ENCODE measurements at regions not wholly inside any gene's neighbourhood (a gene's known extent, or its start where the extent isn't known, plus 50 kb on each side); places are given as distances from the start of the nearest gene placed in this dataset.

DNA sequence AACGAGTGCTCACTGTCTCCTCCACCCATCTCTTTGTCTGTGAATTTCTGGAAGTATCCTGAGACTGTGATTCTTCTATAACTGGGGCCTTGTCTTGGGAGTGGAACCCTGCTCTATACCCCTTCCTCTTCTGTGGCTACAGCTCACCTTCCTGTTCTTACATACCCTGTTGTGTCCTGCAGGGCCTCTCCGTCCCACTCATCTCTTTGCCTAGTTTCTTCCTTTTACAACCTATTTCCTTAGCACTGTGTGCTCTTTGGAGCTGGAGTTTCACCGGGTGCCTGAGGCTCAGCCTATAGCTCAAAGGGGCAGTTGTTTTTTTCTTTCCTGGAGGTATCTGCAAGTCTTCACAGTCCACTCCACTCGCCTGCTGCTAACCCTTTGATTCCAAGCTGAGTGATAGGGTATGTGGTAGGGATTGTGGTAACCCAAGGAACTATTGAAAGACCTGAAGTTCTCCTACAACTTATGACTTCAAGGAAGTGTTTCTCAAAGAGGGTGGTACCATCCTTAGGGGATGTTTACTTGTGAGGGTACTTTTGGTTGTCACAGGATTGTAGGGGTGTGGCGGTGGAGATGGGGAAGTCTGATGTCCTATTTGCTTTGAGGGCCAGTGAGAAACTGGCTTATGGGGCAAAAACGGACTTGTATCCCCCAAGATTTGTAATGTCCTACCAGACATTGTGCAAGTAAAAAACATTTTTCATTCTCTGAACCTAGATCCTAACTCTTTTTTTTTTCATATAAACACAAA, 66.6 kb upstream of the ARL8B start (continued):
- TF ChIP-seq, protein P1, sequence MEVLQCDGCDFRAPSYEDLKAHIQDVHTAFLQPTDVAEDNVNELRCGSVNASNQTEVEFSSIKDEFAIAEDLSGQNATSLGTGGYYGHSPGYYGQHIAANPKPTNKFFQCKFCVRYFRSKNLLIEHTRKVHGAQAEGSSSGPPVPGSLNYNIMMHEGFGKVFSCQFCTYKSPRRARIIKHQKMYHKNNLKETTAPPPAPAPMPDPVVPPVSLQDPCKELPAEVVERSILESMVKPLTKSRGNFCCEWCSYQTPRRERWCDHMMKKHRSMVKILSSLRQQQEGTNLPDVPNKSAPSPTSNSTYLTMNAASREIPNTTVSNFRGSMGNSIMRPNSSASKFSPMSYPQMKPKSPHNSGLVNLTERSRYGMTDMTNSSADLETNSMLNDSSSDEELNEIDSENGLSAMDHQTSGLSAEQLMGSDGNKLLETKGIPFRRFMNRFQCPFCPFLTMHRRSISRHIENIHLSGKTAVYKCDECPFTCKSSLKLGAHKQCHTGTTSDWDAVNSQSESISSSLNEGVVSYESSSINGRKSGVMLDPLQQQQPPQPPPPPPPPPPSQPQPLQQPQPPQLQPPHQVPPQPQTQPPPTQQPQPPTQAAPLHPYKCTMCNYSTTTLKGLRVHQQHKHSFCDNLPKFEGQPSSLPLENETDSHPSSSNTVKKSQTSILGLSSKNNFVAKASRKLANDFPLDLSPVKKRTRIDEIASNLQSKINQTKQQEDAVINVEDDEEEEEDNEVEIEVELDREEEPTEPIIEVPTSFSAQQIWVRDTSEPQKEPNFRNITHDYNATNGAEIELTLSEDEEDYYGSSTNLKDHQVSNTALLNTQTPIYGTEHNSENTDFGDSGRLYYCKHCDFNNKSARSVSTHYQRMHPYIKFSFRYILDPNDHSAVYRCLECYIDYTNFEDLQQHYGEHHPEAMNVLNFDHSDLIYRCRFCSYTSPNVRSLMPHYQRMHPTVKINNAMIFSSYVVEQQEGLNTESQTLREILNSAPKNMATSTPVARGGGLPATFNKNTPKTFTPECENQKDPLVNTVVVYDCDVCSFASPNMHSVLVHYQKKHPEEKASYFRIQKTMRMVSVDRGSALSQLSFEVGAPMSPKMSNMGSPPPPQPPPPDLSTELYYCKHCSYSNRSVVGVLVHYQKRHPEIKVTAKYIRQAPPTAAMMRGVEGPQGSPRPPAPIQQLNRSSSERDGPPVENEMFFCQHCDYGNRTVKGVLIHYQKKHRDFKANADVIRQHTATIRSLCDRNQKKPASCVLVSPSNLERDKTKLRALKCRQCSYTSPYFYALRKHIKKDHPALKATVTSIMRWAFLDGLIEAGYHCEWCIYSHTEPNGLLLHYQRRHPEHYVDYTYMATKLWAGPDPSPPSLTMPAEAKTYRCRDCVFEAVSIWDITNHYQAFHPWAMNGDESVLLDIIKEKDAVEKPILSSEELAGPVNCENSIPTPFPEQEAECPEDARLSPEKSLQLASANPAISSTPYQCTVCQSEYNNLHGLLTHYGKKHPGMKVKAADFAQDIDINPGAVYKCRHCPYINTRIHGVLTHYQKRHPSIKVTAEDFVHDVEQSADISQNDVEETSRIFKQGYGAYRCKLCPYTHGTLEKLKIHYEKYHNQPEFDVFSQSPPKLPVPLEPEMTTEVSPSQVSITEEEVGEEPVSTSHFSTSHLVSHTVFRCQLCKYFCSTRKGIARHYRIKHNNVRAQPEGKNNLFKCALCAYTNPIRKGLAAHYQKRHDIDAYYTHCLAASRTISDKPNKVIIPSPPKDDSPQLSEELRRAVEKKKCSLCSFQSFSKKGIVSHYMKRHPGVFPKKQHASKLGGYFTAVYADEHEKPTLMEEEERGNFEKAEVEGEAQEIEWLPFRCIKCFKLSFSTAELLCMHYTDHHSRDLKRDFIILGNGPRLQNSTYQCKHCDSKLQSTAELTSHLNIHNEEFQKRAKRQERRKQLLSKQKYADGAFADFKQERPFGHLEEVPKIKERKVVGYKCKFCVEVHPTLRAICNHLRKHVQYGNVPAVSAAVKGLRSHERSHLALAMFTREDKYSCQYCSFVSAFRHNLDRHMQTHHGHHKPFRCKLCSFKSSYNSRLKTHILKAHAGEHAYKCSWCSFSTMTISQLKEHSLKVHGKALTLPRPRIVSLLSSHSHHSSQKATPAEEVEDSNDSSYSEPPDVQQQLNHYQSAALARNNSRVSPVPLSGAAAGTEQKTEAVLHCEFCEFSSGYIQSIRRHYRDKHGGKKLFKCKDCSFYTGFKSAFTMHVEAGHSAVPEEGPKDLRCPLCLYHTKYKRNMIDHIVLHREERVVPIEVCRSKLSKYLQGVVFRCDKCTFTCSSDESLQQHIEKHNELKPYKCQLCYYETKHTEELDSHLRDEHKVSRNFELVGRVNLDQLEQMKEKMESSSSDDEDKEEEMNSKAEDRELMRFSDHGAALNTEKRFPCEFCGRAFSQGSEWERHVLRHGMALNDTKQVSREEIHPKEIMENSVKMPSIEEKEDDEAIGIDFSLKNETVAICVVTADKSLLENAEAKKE (CRISPR knock-in tag; IDR thresholded peaks at IDR 0.05): no peak

DNA sequence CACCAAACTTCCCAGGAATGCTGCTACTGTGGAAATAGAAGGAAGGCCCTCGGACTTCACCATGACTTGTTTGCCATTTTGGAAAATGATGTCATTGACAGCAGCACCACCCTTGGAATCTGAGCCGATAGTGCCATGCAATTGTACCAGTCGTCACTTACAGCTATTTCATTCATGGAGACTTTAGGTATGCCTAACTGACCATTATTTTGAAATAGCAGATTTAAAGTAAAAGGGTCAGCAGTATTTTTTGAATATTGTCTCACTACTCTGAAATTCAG, 66.0 kb upstream of the ARL8B start:
- DNase-seq (ENCODE audit: low spot score) (no peak), ATAC-seq (no peak)
- Histone ChIP-seq H3K27me3 (ENCODE audit: insufficient read depth) (no peaks in the 10 kb centered on the region), H3K36me3 (ENCODE audit: insufficient read depth) (no peaks in the 10 kb centered on the region), H2AFZ (no peak overlapping the region), H4K20me1 (replicated peaks; ENCODE audit: insufficient read depth) (no peaks in the 10 kb centered on the region), H3K79me2 (replicated peaks; ENCODE audit: insufficient read depth) (no peaks in the 10 kb centered on the region), H3F3A (replicated peaks; ENCODE audit: low read depth) (no peaks in the 10 kb centered on the region), H3K4me1 (ENCODE audit: insufficient read depth) (no peaks in the 10 kb centered on the region), H3K27ac (ENCODE audit: low read depth) (no peak overlapping the region), H3K9me2 (ENCODE audit: insufficient read depth) (no peaks in the 10 kb centered on the region), H3K4me3 (no peak overlapping the region), H3K4me2 (no peak overlapping the region)
- no peak overlapping the region for H3K4me3 Mint-ChIP-seq
- H3K27ac Mint-ChIP-seq: no peak overlapping the region
- no peaks in the 10 kb centered on the region for H3K9me3 Mint-ChIP-seq
- H3K36me3 Mint-ChIP-seq (ENCODE audit: low read depth): no peaks in the 10 kb centered on the region
- H3K4me1 Mint-ChIP-seq: no peaks in the 10 kb centered on the region
- no peaks in the 10 kb centered on the region for H3K27me3 Mint-ChIP-seq (ENCODE audit: insufficient read depth, low read depth, poor library complexity)
- no peak for TF ChIP-seq POLR2AphosphoS5 (IDR thresholded peaks at IDR 0.05; ENCODE audit: low read depth)
- no peak for TF ChIP-seq EZH2phosphoT487 (IDR thresholded peaks at IDR 0.05; ENCODE audit: unreplicated experiment)
- TF ChIP-seq, protein P2, sequence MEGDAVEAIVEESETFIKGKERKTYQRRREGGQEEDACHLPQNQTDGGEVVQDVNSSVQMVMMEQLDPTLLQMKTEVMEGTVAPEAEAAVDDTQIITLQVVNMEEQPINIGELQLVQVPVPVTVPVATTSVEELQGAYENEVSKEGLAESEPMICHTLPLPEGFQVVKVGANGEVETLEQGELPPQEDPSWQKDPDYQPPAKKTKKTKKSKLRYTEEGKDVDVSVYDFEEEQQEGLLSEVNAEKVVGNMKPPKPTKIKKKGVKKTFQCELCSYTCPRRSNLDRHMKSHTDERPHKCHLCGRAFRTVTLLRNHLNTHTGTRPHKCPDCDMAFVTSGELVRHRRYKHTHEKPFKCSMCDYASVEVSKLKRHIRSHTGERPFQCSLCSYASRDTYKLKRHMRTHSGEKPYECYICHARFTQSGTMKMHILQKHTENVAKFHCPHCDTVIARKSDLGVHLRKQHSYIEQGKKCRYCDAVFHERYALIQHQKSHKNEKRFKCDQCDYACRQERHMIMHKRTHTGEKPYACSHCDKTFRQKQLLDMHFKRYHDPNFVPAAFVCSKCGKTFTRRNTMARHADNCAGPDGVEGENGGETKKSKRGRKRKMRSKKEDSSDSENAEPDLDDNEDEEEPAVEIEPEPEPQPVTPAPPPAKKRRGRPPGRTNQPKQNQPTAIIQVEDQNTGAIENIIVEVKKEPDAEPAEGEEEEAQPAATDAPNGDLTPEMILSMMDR (conservative IDR thresholded peaks at IDR 0.05; ENCODE audit: low read depth in 2 of 2): no peak
- no peak for TF ChIP-seq NANOG (IDR thresholded peaks at IDR 0.05; ENCODE audit: borderline replicate concordance)
- no peak for TF ChIP-seq ZNF331 (CRISPR knock-in tag; IDR thresholded peaks at IDR 0.05; ENCODE audit: low read depth)
- TF ChIP-seq EZH2 (IDR thresholded peaks at IDR 0.05; ENCODE audit: low read depth, unreplicated experiment): no peak
- TF ChIP-seq, protein P3, sequence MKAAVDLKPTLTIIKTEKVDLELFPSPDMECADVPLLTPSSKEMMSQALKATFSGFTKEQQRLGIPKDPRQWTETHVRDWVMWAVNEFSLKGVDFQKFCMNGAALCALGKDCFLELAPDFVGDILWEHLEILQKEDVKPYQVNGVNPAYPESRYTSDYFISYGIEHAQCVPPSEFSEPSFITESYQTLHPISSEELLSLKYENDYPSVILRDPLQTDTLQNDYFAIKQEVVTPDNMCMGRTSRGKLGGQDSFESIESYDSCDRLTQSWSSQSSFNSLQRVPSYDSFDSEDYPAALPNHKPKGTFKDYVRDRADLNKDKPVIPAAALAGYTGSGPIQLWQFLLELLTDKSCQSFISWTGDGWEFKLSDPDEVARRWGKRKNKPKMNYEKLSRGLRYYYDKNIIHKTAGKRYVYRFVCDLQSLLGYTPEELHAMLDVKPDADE (IDR thresholded peaks at IDR 0.05): no peak
